ENCODE measurements at regions not wholly inside any gene's neighbourhood (a gene's known extent, or its start where the extent isn't known, plus 50 kb on each side); places are given as distances from the start of the nearest gene placed in this dataset.
"Not testable (repeated sequence)": the region's sequence is repeated elsewhere in the genome, so short reads cannot be mapped to it uniquely, and the experiment has no call there.

DNA sequence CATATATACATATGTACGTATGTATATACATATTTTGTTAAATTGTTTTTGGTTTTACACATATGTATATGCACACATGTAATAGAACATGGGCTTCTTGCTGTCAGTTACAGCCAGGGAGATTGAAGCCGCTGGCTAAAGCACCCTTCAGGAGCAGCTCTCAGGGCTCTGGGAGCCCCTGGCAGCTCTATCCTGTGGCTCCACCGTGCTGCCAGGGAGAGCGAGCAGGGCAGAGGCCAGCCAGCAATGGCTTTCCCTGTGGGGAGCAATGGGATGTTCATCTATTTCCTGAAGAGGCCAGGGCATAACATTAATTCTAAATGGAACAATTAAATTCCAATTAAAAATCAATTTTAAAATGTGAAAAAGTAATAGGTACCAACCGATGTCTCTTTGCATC is 102.9 kb downstream of the PSMG1 start:
- no peak for DNase-seq

DNA sequence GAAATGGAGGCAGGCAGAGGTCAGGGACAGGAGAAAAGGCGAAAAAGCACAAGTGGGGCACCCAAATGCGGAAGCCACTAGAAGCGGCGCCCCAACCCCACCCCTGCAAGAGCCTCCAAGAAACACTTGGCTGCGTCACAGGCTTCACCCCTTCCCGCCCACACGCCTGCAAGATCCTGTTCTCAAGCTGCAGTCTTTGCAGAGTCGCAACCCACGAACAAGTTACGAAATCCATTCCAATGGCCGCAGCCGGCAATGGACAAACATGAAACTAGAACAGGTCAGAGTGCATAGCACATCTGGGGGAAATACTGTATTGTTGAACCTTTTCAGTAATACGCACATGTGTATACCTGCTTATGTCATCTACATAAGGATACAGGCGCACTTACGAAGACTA is 103.6 kb downstream of the PSMG1 start:
- DNase-seq: no peak

- no peak for DNase-seq
Observed at GRCh38 chr21:39078322-39079065, 104.8 kb downstream of the PSMG1 start.

- no peak for DNase-seq
Observed at GRCh38 chr21:39077876-39078275, 105.4 kb downstream of the PSMG1 start.

DNA sequence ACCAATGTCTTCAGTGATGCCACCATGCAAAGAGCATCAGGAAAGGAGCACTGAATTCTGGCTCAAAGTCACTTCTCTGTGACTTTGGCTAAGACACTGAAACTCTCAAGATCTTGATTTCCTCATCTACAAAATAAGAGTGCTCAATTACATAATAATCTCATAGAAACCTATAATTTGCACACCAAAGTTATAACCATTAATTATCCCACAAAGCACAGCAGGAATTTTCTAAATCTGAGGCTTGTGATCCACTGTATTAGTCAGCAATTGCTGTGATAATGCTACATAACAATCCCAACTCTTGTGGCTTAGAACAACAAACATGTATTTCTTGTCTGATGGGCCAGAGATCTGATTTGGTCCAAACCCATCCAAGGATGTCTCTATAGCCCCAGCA is 108.7 kb downstream of the PSMG1 start:
- DNase-seq: no peak

- no peak for DNase-seq
Observed at GRCh38 chr21:39073717-39074116, 109.5 kb downstream of the PSMG1 start.

- no peak for DNase-seq
Observed at GRCh38 chr21:39073063-39073462, 110.2 kb downstream of the PSMG1 start.

DNA sequence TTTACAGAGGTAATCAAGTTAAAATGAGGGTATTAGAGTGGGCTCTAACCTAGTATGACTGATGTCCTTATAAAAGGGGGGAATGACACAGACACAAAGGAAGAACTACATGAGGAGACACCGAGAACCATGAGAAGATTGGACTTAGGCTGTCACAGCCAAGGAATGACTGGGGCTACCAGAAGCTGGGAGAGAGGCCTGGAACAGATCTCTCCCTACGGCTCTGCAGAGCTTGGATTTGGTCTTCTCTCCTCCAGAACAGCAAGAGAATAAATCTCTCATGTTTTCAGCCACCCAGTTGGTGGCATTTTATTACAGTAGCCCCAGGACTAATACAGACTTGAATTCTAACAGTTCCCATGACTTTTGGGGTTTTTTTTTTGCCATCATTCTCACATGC is 110.8 kb downstream of the PSMG1 start:
- no peak for DNase-seq

- no peak for DNase-seq
Observed at GRCh38 chr21:39071623-39072214, 111.5 kb downstream of the PSMG1 start.

- DNase-seq: not testable (repeated sequence)
Observed at GRCh38 chr21:39069856-39070255, 113.4 kb downstream of the PSMG1 start.

- no peak for DNase-seq
Observed at GRCh38 chr21:39066829-39067780, 116.1 kb downstream of the PSMG1 start.

DNA sequence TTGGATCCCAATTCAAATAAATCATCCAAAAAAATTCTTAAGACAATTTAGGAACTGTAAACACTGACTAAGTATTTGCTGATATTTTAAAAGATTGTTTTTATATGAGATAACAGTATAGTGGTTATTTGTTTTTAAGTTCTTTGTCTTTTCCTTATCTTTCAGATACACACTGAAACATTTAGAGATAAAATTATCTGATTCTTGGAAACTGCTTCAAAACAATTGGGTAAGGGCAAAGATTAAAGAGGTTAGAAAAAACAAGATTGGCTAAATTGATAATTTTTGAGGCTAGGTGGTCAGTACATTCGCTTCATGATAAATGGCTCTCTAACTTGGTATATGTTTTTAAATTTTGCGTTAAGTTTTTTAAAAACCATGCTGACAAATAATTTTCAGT is 117.3 kb downstream of the PSMG1 start:
- no peak for DNase-seq

- DNase-seq: no peak
Observed at GRCh38 chr21:39064325-39065012, 118.8 kb downstream of the PSMG1 start.

DNA sequence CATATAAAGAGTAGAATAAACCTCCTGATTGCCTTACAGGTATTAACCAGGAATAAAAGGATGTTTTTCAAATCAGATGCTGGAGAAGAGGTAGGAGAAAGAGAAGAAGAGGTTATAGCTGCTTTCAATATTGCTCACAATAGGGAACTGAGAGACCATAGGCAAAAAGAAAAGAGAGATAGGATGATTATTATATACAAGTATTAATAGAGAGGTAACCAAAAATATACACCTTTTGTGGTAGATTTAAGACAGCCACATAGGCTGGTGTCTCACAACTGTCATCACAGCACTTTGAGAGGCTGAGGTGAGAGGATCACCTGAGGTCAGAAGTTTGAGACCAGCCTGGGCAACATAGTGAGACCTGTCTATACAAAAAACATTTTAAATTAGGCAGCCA is 119.7 kb downstream of the PSMG1 start:
- no peak for DNase-seq

DNA sequence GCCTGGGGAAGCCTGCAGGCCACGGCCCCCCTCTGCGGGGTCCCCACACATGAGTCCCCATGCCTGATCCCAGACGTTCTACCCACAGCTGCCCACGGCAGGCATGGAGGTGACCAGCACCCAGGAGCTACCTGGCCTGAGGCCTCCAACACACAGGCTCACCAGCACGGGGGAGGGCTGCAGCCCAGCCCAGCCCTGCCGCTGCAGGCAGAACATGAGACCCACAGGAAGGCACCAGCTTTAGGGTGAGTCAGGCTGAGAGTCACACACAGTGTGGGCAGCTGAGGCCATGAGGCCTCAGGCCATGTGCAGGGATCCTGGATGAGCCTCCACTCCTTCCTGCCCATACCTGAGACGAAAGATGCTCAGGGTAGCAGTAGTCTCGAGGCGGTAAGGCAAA is 121.1 kb downstream of the PSMG1 start:
- no peak for DNase-seq

DNA sequence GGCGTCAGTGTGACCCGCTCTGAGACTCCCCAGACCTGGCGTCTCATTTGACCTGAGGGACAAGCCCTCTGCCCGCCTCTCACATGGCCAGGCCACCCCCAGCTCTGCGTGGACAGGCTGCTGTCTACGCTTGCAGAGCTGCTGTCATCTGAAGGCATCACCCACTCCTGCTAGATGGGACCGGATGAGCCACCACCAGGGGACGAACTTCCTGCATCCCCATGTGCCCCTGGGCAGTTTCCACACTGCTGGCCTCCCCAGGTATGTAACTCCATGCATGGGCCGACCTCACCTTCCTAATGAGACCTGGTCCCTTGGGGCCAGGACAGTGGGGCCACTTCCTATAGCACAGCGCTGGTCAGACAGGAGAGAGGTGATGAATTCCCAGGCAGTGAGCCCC is 121.5 kb downstream of the PSMG1 start:
- DNase-seq: no peak

DNA sequence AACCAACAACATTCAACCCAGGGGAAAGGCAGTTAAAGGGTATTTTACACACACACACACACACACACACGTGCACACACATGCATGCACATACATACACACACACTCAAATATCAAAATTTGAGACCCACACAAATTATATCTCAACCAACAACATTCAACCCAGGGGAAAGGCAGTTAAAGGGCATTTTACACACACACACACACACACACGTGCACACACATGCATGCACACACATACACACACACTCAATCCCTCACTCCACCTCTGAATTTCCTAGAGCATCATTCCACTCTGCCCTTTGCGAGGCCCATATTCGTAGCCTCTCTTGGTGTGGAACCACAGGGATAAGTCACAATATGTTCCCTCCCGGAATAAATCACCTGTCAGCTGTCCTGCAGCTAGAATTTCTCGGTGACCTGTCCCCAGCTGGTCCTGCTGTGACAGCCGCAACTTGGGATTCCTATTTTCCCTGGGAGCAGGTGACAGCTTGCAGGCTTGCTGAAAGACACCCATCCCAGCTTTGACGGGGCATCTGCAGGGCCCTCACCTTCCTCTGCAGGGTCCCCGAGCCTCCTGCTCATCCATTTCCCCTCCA is 122.7 kb downstream of the PSMG1 start:
- DNase-seq: no peak

DNA sequence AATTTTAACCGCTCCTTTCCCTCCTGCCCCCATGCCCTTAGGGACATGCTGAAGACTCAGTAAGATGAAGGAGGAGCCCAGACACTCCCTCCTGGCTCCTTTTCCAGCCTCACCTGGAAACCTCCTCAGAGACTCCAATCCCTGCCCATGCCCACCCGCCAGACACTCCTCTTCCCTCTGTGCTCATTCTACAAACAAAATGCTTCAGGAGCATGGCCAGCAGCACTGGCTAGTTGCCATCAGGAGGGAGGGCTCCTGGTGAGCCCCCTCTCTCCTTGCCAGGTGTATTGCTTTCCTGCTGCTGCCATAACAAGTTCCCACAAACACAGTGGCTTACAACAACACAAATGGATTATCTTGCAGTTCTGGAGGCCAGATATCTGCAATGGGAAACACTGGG is 126.1 kb downstream of the PSMG1 start:
- no peak for DNase-seq

- no peak for DNase-seq
Observed at GRCh38 chr21:39056636-39057035, 126.6 kb downstream of the PSMG1 start.

DNA sequence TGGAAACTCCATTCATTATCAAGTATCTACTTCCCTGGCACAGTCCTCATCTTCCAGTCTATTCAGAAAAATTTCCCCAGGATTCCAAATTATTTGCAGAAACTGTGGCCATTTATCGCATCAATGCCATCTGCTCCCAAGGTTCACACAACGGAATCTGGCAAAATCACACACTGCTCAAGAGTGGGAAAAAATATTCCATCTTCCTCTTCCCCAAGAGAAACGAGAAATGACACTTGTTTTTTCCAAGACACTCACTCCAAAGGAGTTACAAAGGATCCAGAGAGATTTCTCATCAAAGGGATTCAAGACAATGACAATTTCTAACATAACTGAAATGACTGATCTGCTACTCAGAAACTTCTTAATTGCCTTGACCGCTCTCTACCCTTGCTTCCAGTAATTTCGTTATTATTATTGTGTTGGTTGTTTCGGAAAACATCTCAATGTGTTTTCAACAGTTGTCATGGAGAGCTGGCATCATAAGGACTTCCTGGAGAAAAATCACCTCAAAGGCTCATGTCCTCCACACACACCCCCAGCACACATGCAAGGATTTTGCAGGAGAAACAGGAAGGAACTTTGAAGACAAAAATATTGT is 128.0 kb downstream of the PSMG1 start:
- no peak for DNase-seq

DNA sequence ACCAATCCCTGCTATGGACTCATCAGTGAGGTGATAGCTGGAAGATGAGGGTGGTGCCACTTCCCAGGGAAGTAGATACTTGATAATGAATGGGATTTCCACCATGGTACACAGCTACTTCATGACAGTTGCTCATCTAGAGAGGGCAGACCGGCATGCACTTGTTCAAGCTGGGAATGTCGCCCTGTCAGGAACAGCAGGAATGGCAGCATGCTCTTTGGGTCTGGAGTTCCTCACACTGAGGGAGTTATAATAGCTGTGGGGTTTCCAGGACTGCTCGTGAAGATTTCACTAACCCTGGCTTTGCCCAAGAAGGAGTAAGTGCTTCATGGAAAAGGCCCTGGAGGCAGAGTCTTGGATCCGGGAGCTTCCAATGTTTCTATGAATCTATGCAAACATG is 129.2 kb downstream of the PSMG1 start:
- no peak for DNase-seq

- no peak for DNase-seq
Observed at GRCh38 chr21:39053126-39053525, 130.1 kb downstream of the PSMG1 start.
